ENCODE measurements at regions not wholly inside any gene's neighbourhood (a gene's known extent, or its start where the extent isn't known, plus 50 kb on each side); places are given as distances from the start of the nearest gene placed in this dataset.

- no peak for TF ChIP-seq CTCF (IDR thresholded peaks at IDR 0.05; ENCODE audit: low read depth, low read length)
- no peak for TF ChIP-seq EZH2phosphoT487 (IDR thresholded peaks at IDR 0.05; ENCODE audit: low read depth)
Measured at GRCh38 chr2:20129331-20130159, 78.1 kb upstream of the LAPTM4A start.

All from OCI-LY3 (cell line).